ENCODE measurements at regions not wholly inside any gene's neighbourhood (a gene's known extent, or its start where the extent isn't known, plus 50 kb on each side); places are given as distances from the start of the nearest gene placed in this dataset.
A peak's percentile ranks its signal among the peaks of the same experiment; 100 is the strongest.

- ATAC-seq, result peak; percentile 84
- TF ChIP-seq PATZ1 (CRISPR knock-in tag; IDR thresholded peaks at IDR 0.05; ENCODE audit: borderline replicate concordance) (no peak), ARNTL (CRISPR knock-in tag; IDR thresholded peaks at IDR 0.05; ENCODE audit: borderline replicate concordance, low read depth) (no peak), BACH2 (CRISPR knock-in tag; IDR thresholded peaks at IDR 0.05; ENCODE audit: borderline replicate concordance) (no peak), ZC3H10 (CRISPR knock-in tag; IDR thresholded peaks at IDR 0.05) (no peak), ZFP3 (CRISPR knock-in tag; IDR thresholded peaks at IDR 0.05) (peak; percentile 58; the same call in 1 of the 2 replicates)
Measured at GRCh38 chr1:72623299-72623708, 341.0 kb upstream of the NEGR1 start.

GRCh38 chr1:72620453-72620852 lies 338.1 kb upstream of the NEGR1 start:
- TF ChIP-seq CREB5 (CRISPR knock-in tag; IDR thresholded peaks at IDR 0.05; ENCODE audit: low read depth) (no peak), CSRNP3 (CRISPR knock-in tag; IDR thresholded peaks at IDR 0.05) (no peak), SNAI2 (CRISPR knock-in tag; IDR thresholded peaks at IDR 0.05) (no peak), GLIS3 (CRISPR knock-in tag; IDR thresholded peaks at IDR 0.05) (no peak), ZC3H10 (CRISPR knock-in tag; IDR thresholded peaks at IDR 0.05) (no peak), TSHZ2 (CRISPR knock-in tag; IDR thresholded peaks at IDR 0.05) (no peak), ARNTL (CRISPR knock-in tag; IDR thresholded peaks at IDR 0.05; ENCODE audit: borderline replicate concordance, low read depth) (no peak)
- ATAC-seq, result no peak

GRCh38 chr1:72606216-72606810 lies 324.0 kb upstream of the NEGR1 start:
- TF ChIP-seq ZNF8 (CRISPR knock-in tag; IDR thresholded peaks at IDR 0.05) (no peak), TSHZ2 (CRISPR knock-in tag; IDR thresholded peaks at IDR 0.05) (no peak), ZFP3 (CRISPR knock-in tag; IDR thresholded peaks at IDR 0.05) (no peak), ZNF565 (CRISPR knock-in tag; conservative IDR thresholded peaks at IDR 0.05; ENCODE audit: low read depth) (no peak), POU6F1 (CRISPR knock-in tag; IDR thresholded peaks at IDR 0.05; ENCODE audit: borderline replicate concordance, low read depth) (no peak), BACH2 (CRISPR knock-in tag; IDR thresholded peaks at IDR 0.05; ENCODE audit: borderline replicate concordance) (no peak), PPARA (CRISPR knock-in tag; IDR thresholded peaks at IDR 0.05; ENCODE audit: borderline replicate concordance) (no peak), ZC3H10 (CRISPR knock-in tag; IDR thresholded peaks at IDR 0.05) (no peak), CSDC2 (CRISPR knock-in tag; IDR thresholded peaks at IDR 0.05) (no peak)
- no peak for ATAC-seq
